ENCODE measurements at regions not wholly inside any gene's neighbourhood (a gene's known extent, or its start where the extent isn't known, plus 50 kb on each side); places are given as distances from the start of the nearest gene placed in this dataset.
"Not testable (repeated sequence)": the region's sequence is repeated elsewhere in the genome, so short reads cannot be mapped to it uniquely, and the experiment has no call there.

GRCh38 chr14:49121246-49121645 is 464.9 kb downstream of the RPS29 start:
- DNase-seq (ENCODE audit: low read depth, low spot score), result no peak

GRCh38 chr14:49114161-49114893 is 471.9 kb downstream of the RPS29 start:
- DNase-seq (ENCODE audit: low read depth, low spot score), result no peak

GRCh38 chr14:49106741-49107667 is 479.2 kb downstream of the RPS29 start:
- no peak for DNase-seq (ENCODE audit: low read depth, low spot score)

GRCh38 chr14:49105956-49106355 is 480.2 kb downstream of the RPS29 start:
- DNase-seq (ENCODE audit: low read depth, low spot score), result no peak

GRCh38 chr14:49105512-49105911 is 480.7 kb downstream of the RPS29 start:
- no peak for DNase-seq (ENCODE audit: low read depth, low spot score)

GRCh38 chr14:49092345-49092744 is 493.8 kb downstream of the RPS29 start:
- DNase-seq (ENCODE audit: low read depth, low spot score), result no peak

- DNase-seq (ENCODE audit: low read depth, low spot score), result no peak
Observed at GRCh38 chr14:49089107-49089506, 497.1 kb downstream of the RPS29 start.

- DNase-seq (ENCODE audit: low read depth, low spot score), result not testable (repeated sequence)
Observed at GRCh38 chr14:49073292-49073691, 512.9 kb downstream of the RPS29 start.

GRCh38 chr14:49058511-49058910 is 527.7 kb downstream of the RPS29 start:
- DNase-seq (ENCODE audit: low read depth, low spot score), result no peak

GRCh38 chr14:49057838-49058510 is 528.2 kb downstream of the RPS29 start:
- DNase-seq (ENCODE audit: low read depth, low spot score), result no peak

GRCh38 chr14:49056021-49056420 is 530.2 kb downstream of the RPS29 start:
- no peak for DNase-seq (ENCODE audit: low read depth, low spot score)

GRCh38 chr14:49052521-49052920 is 533.7 kb downstream of the RPS29 start:
- DNase-seq (ENCODE audit: low read depth, low spot score), result no peak

GRCh38 chr14:49051328-49052060 is 534.7 kb downstream of the RPS29 start:
- no peak for DNase-seq (ENCODE audit: low read depth, low spot score)

- DNase-seq (ENCODE audit: low read depth, low spot score), result no peak
Observed at GRCh38 chr14:49050822-49051221, 535.4 kb downstream of the RPS29 start.

GRCh38 chr14:49049711-49050110 is 536.5 kb downstream of the RPS29 start:
- no peak for DNase-seq (ENCODE audit: low read depth, low spot score)

GRCh38 chr14:49044981-49045380 is 541.2 kb downstream of the RPS29 start:
- DNase-seq (ENCODE audit: low read depth, low spot score), result no peak

- DNase-seq (ENCODE audit: low read depth, low spot score), result no peak
Observed at GRCh38 chr14:49036984-49037516, 549.1 kb downstream of the RPS29 start.

- DNase-seq (ENCODE audit: low read depth, low spot score), result no peak
Observed at GRCh38 chr14:49036266-49036665, 549.9 kb downstream of the RPS29 start.

GRCh38 chr14:49033131-49033530 is 553.0 kb downstream of the RPS29 start:
- DNase-seq (ENCODE audit: low read depth, low spot score), result no peak

GRCh38 chr14:49031710-49032109 is 554.5 kb downstream of the RPS29 start:
- not testable (repeated sequence) for DNase-seq (ENCODE audit: low read depth, low spot score)

- DNase-seq (ENCODE audit: low read depth, low spot score), result no peak
Observed at GRCh38 chr14:49019467-49020115, 566.6 kb downstream of the RPS29 start.

Data from activated CD4-positive, CD25-positive, alpha-beta regulatory T cell treated with anti-CD3 and anti-CD28 coated beads, Interleukin-2, amount 50 U/mL, for 16 hours (primary cell).